Naive B cell (primary cell): ENCODE measurements at regions not wholly inside any gene's neighbourhood (a gene's known extent, or its start where the extent isn't known, plus 50 kb on each side); places are given as distances from the start of the nearest gene placed in this dataset.
"Not testable (repeated sequence)": the region's sequence is repeated elsewhere in the genome, so short reads cannot be mapped to it uniquely, and the experiment has no call there.

Source experiments
- ATAC-seq, 2 donors: fragments of 150-1000 bp; cut with Tn5 transposase; 2 replicates each; pipeline ENCODE4 v1.10.0; 2021; ENCODE audit warnings: low read depth in 2 of 2, mild to moderate bottlenecking in 2 of 2, moderate library complexity in 2 of 2
- DNase-seq: peaks from one replicate; pipeline ENCODE4 v3.0.0; 2022
- H3K27ac Mint-ChIP-seq, 6 donors: one replicate each; pipeline ENCODE4 v1.8.0; 2020 to 2022; ENCODE audit warnings: mild to moderate bottlenecking in 6 of 6, mixed read lengths in 6 of 6, moderate library complexity in 5 of 6, inconsistent platforms in 2 of 6
- H3K27me3 Mint-ChIP-seq, 3 donors: one replicate each; pipeline ENCODE4 v1.8.0; 2021 to 2022; ENCODE audit warnings: mixed read lengths in 3 of 3, mild to moderate bottlenecking in 1 of 3
- H3K36me3 Mint-ChIP-seq, 2 donors: one replicate each; pipeline ENCODE4 v1.8.0; 2020 to 2022; ENCODE audit warnings: mixed read lengths in 2 of 2, inconsistent platforms in 1 of 2, mild to moderate bottlenecking in 1 of 2
- H3K4me1 Mint-ChIP-seq, 3 donors: one replicate each; pipeline ENCODE4 v1.8.0; 2020 to 2022; ENCODE audit warnings: mixed read lengths in 3 of 3, inconsistent platforms in 1 of 3, mild to moderate bottlenecking in 1 of 3, moderate library complexity in 1 of 3
- H3K4me3 Mint-ChIP-seq, 8 donors: one replicate each; pipeline ENCODE4 v1.8.0; 2020 to 2022; ENCODE audit warnings: mild to moderate bottlenecking in 8 of 8, mixed read lengths in 8 of 8, moderate library complexity in 8 of 8, inconsistent platforms in 2 of 8
- H3K9me3 Mint-ChIP-seq, 7 donors: one replicate each; pipeline ENCODE4 v1.8.0; 2020 to 2022; ENCODE audit warnings: mixed read lengths in 7 of 7, mild to moderate bottlenecking in 5 of 7, inconsistent platforms in 2 of 7, moderate library complexity in 1 of 7

DNA sequence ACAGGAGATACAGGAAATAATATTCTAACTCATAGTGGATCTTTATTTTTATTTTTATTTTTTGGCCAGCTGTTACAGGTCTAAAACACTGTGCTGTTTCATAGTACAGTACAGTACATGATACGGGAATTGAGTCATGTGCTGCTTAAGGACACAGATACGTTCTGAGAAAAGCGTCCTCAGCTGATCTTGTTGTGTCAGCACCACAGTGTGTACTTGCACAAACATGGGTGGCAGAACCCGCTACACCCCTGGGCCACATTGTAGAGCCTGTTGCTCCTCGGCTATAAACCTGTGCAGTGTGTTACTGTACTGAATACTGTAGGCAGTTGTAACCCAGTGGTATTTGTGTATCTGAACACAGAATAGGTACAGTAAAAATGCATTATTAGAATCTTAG, 183.4 kb downstream of the OR4M2 start:
- DNase-seq (no peak), ATAC-seq (no peak)
- Mint-ChIP-seq H3K9me3 (peaks cover 0 to 3% (median 0%) of the 10 kb centered on the region in 7 donors), H3K4me3 (no peak overlapping the region), H3K27me3 (peaks cover 3 to 18% (median 13%) of the 10 kb centered on the region in 3 donors), H3K27ac (no peak overlapping the region), H3K36me3 (no peaks in the 10 kb centered on the region), H3K4me1 (no peaks in the 10 kb centered on the region)

DNA sequence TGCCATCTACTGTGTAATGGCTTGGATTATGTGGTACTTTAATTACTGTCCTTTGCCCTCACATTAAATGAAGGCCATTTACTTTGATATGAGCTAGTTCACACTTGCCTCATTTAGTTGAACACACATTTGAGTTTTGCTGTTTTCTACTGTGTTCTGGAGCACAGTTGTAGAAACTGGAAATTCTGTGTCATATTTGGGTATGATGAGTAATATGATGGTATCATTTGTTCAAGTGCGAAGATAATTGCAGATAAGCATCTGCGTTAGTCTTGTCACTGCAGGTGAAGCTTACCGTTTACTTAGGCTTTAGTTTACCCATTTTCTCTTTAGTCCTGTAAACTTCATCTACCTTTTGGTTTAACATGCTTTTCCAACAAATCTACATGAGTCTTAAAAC, 183.9 kb downstream of the OR4M2 start:
- ATAC-seq, DNase-seq: not testable (repeated sequence)

DNA sequence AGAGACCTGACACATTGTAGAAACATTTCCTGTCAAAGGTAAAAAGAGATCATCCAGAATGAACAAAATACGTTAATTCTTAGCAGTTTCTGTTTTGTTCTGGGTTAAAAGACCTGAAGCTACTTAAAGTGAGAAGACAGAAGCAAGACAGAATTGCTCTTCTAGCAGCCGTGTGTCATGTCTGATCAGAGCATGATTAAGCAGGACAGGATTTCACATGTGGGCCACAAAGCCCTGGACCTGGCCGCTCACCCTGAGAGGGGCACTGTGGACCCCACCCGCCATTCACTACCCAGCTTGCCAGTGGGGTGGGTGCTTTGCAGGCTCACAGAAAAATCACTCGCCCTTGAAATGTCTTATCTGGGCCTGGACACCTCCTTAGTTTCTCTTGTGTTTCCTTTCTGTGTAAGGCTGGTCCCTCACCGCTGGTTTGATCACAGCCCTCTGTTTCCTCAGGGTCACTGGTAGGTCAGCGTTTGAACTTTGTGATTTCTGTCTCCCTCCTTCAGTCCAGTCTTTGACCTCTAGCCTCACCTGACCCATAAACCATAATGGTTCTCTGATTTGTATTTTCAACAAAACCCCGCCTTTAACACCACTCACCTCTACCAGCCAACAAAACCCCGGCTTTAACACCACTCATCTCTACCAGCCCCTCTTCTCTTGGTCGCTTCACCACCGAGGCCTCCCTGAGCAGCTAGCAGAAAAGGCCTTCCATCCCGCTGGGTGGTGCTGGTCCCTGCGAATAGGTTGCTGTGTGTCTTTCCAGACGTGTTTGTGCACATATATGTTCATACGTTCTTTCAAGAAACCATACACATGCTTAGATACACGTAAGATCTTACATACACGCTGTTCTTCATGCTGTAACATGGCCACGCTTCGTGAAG, 185.0 kb downstream of the OR4M2 start:
- no peak for DNase-seq
- H3K27ac Mint-ChIP-seq: no peak overlapping the region
- H3K27me3 Mint-ChIP-seq: peaks cover 0 to 5% (median 2%) of the 10 kb centered on the region in 3 donors
- no peaks in the 10 kb centered on the region for H3K9me3 Mint-ChIP-seq
- no peak overlapping the region for H3K4me3 Mint-ChIP-seq
- H3K4me1 Mint-ChIP-seq: no peaks in the 10 kb centered on the region
- no peaks in the 10 kb centered on the region for H3K36me3 Mint-ChIP-seq
- ATAC-seq: no peak

More for the DNA sequence above, 183.9 kb downstream of the OR4M2 start:
- not testable (repeated sequence) for H3K9me3 Mint-ChIP-seq, H3K4me3 Mint-ChIP-seq, H3K4me1 Mint-ChIP-seq, H3K36me3 Mint-ChIP-seq, H3K27ac Mint-ChIP-seq
- peaks cover 3 to 13% (median 13%) of the 10 kb centered on the region in 3 donors for H3K27me3 Mint-ChIP-seq

DNA sequence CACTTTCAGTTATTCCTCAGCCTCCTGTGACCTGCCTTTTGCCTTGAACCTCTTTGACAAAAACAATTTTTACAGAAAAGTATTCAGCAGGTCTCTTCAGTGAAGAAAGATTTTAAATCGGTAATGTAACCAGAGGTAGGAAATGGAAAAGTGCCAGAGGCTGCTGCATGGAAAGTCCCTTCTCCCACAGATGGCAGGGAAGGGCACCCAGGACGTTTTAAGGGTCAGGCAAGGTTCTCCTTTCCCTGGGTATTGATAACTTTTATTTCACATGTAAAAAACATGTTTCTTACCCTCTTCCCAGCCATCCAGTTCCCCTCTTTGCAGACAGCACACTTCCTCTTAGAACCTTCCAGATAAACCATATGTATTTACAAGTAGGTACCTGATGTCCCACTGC, 185.6 kb downstream of the OR4M2 start:
- H3K4me1 Mint-ChIP-seq: no peaks in the 10 kb centered on the region
- no peak for DNase-seq
- H3K27ac Mint-ChIP-seq: no peak overlapping the region
- no peaks in the 10 kb centered on the region for H3K9me3 Mint-ChIP-seq
- no peaks in the 10 kb centered on the region for H3K36me3 Mint-ChIP-seq
- H3K27me3 Mint-ChIP-seq: no peaks in the 10 kb centered on the region
- no peak for ATAC-seq
- H3K4me3 Mint-ChIP-seq: no peak overlapping the region

DNA sequence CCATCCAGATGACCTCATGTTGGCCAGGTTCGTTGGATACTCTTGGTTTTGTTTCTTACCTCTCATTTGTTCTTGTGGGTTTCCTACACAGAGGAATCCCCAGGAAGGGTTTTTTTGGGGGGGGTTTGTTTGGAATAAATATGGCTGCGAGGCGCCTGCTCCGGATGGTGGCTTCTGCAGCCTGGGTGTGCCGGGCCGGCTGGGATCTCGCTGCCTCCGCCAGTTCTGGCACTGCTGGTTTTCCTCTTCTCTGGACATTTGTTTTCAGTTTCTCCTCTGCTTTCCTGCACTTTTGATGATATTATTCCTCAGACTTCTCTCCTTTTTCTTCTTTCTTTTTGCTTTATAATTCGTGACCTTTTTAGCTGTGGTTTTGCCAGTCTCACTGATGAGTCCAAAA, 187.4 kb downstream of the OR4M2 start:
- no peak for ATAC-seq
- Mint-ChIP-seq H3K4me3 (no peak overlapping the region), H3K27ac (no peak overlapping the region), H3K9me3 (no peaks in the 10 kb centered on the region), H3K36me3 (no peaks in the 10 kb centered on the region), H3K27me3 (no peaks in the 10 kb centered on the region), H3K4me1 (no peaks in the 10 kb centered on the region)
- no peak for DNase-seq

DNA sequence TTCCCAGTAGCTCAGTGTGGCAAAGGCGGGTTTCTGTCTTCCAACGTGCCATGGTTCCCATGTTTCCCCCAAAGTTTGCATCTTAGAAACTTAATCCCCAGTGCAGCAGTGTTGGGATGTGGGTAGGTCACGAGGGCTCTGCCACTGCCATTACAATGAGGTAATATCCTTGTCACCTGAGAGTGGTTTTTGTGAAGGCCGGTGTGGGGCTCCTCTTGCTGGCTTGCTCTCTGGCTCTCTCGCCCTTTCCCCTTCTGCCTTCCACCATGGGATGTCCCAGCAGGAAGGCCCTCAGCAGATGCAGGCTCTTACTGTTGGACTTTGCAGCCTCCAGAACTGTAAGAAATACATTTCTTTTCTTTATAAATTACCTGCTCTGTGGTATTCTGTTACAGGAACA, 187.9 kb downstream of the OR4M2 start:
- H3K4me3 Mint-ChIP-seq, H3K27ac Mint-ChIP-seq, H3K4me1 Mint-ChIP-seq, H3K36me3 Mint-ChIP-seq, ATAC-seq, H3K9me3 Mint-ChIP-seq, H3K27me3 Mint-ChIP-seq, DNase-seq: not testable (repeated sequence)

DNA sequence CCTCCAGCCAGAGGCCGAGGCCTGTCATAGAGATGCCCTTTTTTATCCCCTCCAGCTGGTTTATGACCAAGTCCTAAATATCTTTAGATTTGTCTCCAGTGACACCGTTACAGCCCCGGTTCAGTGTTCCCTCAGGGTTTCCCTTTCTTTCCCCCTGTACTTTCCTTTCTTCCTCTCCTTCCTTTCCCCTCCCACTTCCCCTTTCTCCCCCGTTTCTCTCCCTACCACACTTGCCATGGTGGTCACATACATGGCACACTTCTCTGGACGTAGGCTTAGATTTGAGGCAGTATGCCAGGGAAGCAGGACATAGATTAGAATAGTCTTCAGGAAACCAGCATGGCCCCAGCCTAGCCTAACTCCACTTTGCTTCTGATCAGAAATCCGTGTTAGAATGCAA, 188.3 kb downstream of the OR4M2 start:
- not testable (repeated sequence) for H3K27ac Mint-ChIP-seq, H3K27me3 Mint-ChIP-seq, ATAC-seq, H3K4me3 Mint-ChIP-seq, H3K4me1 Mint-ChIP-seq, DNase-seq, H3K9me3 Mint-ChIP-seq, H3K36me3 Mint-ChIP-seq

DNA sequence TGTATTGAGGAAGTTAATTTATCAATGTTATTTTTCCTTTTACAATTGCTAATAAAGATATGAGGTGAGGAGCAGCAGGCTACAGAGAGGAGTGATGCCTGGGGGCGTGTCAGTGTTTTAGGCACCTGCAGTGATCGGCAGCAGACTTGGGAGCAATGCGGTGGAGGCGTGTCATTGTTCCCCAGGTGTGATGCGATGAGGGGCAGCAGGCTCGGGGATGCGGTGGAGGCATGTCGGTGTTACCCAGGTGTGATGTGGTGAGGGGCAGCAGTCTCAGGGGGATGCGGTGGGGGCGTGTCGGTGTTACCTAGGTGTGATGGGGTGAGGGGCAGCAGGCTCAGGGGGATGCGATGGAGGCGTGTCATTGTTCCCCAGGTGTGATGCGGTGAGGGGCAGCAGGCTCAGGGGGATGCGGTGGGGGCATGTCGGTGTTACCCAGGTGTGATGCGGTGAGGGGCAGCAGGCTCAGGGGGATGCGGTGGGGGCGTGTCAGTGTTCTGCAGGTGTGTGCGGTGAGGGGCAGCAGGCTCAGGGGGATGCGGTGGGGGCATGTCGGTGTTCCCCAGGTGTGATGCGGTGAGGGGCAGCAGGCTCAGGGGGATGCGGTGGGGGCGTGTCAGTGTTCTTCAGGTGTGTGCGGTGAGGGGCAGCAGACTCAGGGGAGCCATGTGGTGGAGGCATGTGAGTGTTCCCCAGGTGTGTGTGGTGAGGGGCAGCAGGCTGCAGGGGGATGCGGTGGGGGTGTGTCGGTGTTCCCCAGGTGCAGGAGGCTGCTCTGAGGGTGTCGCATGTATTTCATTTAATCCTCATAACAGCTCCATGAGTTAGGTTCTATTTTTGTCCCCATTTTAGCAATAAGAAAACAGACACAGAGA, 186.2 kb upstream of the GOLGA6L22 start:
- H3K27ac Mint-ChIP-seq, H3K9me3 Mint-ChIP-seq, H3K4me1 Mint-ChIP-seq, H3K4me3 Mint-ChIP-seq, H3K27me3 Mint-ChIP-seq, DNase-seq, H3K36me3 Mint-ChIP-seq, ATAC-seq: not testable (repeated sequence)

DNA sequence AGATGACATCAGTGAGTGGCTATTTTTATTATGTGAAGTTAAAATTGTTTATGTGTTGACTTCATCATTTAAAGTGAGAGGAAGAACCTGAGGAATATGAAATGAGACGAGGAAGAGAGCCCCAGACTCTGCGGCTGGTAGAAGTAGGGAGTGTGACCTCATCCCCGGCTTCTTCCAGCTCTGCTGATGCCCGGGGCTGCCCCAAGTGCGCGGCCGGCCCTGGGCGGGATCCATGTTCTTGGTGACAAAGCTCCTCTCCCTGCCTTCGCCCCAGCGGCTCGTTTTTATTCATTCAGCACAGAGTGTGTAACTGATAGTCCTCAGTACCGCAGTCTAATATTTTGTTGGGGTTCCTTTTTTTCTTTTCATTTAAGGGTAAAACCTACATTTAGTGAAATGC, 185.5 kb upstream of the GOLGA6L22 start:
- H3K4me3 Mint-ChIP-seq, ATAC-seq: not testable (repeated sequence)

DNA sequence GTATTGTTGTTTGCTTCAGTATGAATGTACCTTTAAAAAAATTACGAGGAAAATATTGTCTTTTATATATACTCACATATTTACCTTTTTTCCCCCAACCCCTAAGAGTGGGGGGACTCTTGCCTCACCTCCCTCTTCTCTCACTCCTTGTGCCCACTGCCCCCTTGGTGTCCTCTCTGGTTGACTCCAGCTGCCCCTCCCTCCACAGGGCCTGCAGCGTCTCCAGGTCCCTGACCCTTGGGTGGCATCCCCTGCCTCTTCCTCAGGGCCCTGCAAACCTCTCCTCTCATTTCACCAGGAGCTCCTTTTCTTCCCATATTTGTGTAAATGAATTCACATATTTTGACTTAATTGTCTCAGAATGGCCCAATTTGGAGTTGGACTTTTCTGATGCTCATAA, 184.3 kb upstream of the GOLGA6L22 start:
- not testable (repeated sequence) for H3K36me3 Mint-ChIP-seq, H3K4me3 Mint-ChIP-seq, ATAC-seq, H3K27ac Mint-ChIP-seq, H3K27me3 Mint-ChIP-seq, H3K9me3 Mint-ChIP-seq, H3K4me1 Mint-ChIP-seq, DNase-seq

More for the DNA sequence above, 185.5 kb upstream of the GOLGA6L22 start:
- DNase-seq, H3K27me3 Mint-ChIP-seq, H3K4me1 Mint-ChIP-seq, H3K9me3 Mint-ChIP-seq, H3K27ac Mint-ChIP-seq, H3K36me3 Mint-ChIP-seq: not testable (repeated sequence)

DNA sequence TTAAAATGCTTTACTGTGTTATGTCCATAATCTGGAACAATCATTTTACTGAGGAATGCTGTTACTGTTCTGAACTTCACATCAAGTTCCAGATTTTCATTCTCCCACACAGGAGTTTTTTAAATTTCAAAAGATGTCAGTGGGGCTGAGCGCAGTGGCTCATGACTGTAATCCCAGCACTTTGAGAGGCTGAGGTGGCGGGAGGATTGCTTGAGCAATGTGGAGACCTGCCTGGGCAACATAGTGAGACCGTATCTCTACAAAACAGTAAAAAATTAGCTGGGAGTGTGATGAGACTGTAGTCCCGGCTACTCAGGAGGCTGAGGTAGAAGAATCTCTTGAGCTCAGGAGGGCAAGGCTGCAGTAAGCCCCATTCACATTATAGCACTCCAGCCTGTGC, 177.9 kb upstream of the GOLGA6L22 start:
- not testable (repeated sequence) for H3K4me3 Mint-ChIP-seq, H3K9me3 Mint-ChIP-seq, DNase-seq, H3K4me1 Mint-ChIP-seq, H3K36me3 Mint-ChIP-seq, H3K27ac Mint-ChIP-seq, H3K27me3 Mint-ChIP-seq, ATAC-seq

DNA sequence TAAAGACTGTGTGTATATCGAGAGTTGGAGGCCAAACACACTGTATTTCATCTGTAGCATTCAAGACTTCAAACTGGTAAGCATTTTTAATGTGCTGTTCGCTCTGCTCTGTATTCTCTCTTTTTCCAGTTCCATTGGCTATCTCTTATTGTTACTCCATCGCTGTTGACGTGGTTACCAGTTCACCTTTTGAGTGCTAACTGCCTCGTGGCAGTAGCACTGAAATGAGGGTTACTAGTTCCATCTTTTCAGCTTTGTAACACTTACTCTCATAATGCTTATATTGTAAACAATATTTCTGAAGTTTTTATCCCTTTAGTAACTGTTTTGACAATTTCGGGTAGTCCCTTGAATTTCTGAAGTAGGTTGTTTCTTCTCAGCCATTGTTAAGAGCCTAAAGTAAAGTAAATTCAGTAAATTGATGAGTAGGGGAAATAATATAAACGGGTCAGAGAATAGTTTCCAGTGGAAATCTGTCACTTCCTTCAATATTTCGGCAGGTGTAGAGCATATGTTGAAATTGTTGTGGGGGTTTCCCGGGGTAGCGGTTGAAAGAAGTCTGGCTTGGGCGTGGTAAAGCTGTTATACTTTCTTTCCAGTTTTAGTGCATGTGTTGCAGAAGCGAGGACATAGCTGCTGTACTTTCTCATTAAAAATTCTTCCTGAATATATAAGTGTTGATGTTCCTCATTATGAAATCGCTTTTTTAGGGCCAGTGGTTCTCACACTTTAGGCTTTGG, 175.7 kb upstream of the GOLGA6L22 start:
- not testable (repeated sequence) for H3K9me3 Mint-ChIP-seq, H3K36me3 Mint-ChIP-seq, H3K27ac Mint-ChIP-seq, H3K27me3 Mint-ChIP-seq, H3K4me1 Mint-ChIP-seq
- peak; percentile 19 for DNase-seq
- H3K4me3 Mint-ChIP-seq: peak overlapping the region in 2 of 8 donors; percentile 1 to 8
- ATAC-seq: peak; percentile 37 to 73

DNA sequence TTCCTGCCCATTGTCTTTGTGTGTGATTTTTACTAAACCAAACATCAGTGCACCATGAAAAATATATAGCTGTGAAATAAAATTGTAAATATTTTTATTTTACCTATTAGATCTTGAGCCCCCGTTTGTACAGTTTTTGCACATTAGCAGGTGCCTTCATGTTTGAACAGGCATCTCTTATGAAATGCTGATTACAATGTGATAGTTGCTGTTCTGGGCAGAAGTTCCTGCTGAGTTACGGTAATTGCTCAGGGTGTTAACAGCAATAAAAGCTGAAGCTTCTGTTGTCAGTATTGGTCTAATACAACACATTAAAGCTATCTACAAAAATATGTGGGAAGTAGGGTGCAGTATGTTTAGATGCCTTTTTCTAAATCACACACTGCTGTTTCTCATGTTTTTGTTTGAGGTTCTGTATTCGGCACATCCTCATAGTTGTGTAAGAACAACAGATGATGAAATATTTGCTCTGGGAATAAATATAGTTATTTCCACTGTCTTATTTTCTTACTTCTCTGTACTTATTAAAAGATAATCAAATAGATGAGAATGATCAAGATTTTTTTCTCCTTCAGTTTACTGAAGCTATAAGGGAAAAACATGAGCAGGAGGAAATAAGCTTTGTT, 173.8 kb upstream of the GOLGA6L22 start:
- H3K9me3 Mint-ChIP-seq, H3K4me1 Mint-ChIP-seq, H3K4me3 Mint-ChIP-seq, H3K27ac Mint-ChIP-seq, H3K27me3 Mint-ChIP-seq, ATAC-seq, DNase-seq, H3K36me3 Mint-ChIP-seq: not testable (repeated sequence)
